IMR-90 (cell line): ENCODE measurements at regions not wholly inside any gene's neighbourhood (a gene's known extent, or its start where the extent isn't known, plus 50 kb on each side); places are given as distances from the start of the nearest gene placed in this dataset.
"Not testable (repeated sequence)": the region's sequence is repeated elsewhere in the genome, so short reads cannot be mapped to it uniquely, and the experiment has no call there.

Source experiments
- ATAC-seq: fragments of 200-7000 bp; cut with Tn5 transposase; 2 replicates; pipeline ENCODE4 v1.9.1; 2020; ENCODE audit warnings: low read depth, mild to moderate bottlenecking, moderate library complexity
- BruUV-seq: library from RNA; stranded (reverse); fragments of 400-500 nt; replicated peaks from 2 replicates; lab custom pipeline; 2021; lab: Mats Ljungman, UMichigan
- CTCF ChIA-PET: fragments of 300-600 bp; formaldehyde crosslinking; extraction: SDS; loops from one replicate; lab custom pipeline; 2021; ENCODE audit warnings: antibody characterized with exemption; lab: Yijun Ruan, JAX
- POLR2A ChIA-PET: fragments of 300-600 bp; sonication (Branson Sonifier 250); formaldehyde crosslinking; loops from one replicate; lab custom pipeline; 2022; ENCODE audit warnings: antibody characterized with exemption; ENCODE audit not compliant: unreplicated experiment; lab: Charles Lee
- DNase-seq: peaks from one replicate; pipeline ENCODE4 v3.0.0; 2013
- H2AFZ ChIP-seq: replicated peaks from 2 replicates; pipeline ENCODE3; 2013; ENCODE audit warnings: low read length, mild to moderate bottlenecking; ENCODE audit not compliant: poor library complexity
- H2AK5ac ChIP-seq: 2 replicates; pipeline ENCODE4 v1.6.1; 2013; ENCODE audit warnings: low read depth, low read length, inconsistent platforms
- H2AK9ac ChIP-seq: replicated peaks from 2 replicates; pipeline ENCODE3; 2013; ENCODE audit warnings: mild to moderate bottlenecking, low read depth, low read length, moderate library complexity; ENCODE audit not compliant: poor library complexity
- H2BK120ac ChIP-seq: 2 replicates; pipeline ENCODE4 v1.6.1; 2013; ENCODE audit warnings: low read depth, low read length, inconsistent platforms
- H2BK15ac ChIP-seq: 3 replicates; pipeline ENCODE4 v1.6.1; 2013; ENCODE audit warnings: low read depth, low read length, inconsistent platforms
- H2BK20ac ChIP-seq: 2 replicates; pipeline ENCODE4 v1.6.1; 2013; ENCODE audit warnings: low read depth, mild to moderate bottlenecking, inconsistent platforms, low read length, moderate library complexity
- H2BK5ac ChIP-seq: 2 replicates; pipeline ENCODE4 v1.6.1; 2013; ENCODE audit warnings: mild to moderate bottlenecking, low read depth, low read length, inconsistent platforms; ENCODE audit not compliant: poor library complexity, severe bottlenecking
- H3K14ac ChIP-seq: replicated peaks from 2 replicates; pipeline ENCODE4 v1.6.1; 2013; ENCODE audit warnings: low read depth, low read length, inconsistent platforms
- H3K18ac ChIP-seq: 2 replicates; pipeline ENCODE4 v1.6.1; 2013; ENCODE audit warnings: low read depth, low read length, control low read depth
- H3K23ac ChIP-seq: 2 replicates; pipeline ENCODE4 v1.6.1; 2013; ENCODE audit warnings: low read depth, low read length, inconsistent platforms
- H3K27ac ChIP-seq: 2 replicates; pipeline ENCODE4 v1.5.1; 2013; ENCODE audit warnings: mild to moderate bottlenecking, control low read depth, low read length; ENCODE audit not compliant: insufficient read depth
- H3K27me3 ChIP-seq: 2 replicates; pipeline ENCODE4 v1.6.1; 2013; ENCODE audit warnings: low read length; ENCODE audit not compliant: control insufficient read depth, insufficient read depth
- H3K36me3 ChIP-seq: 2 replicates; pipeline ENCODE4 v1.6.1; 2013; ENCODE audit warnings: low read length, mixed read lengths; ENCODE audit not compliant: control insufficient read depth, insufficient read depth
- H3K4ac ChIP-seq: 2 replicates; pipeline ENCODE4 v1.6.1; 2013; ENCODE audit warnings: low read depth, low read length, inconsistent platforms
- H3K4me1 ChIP-seq: 2 replicates; pipeline ENCODE4 v1.6.1; 2013; ENCODE audit warnings: low read length, mixed read lengths; ENCODE audit not compliant: control insufficient read depth, insufficient read depth
- H3K4me2 ChIP-seq: 2 replicates; pipeline ENCODE4 v1.6.1; 2013; ENCODE audit warnings: low read depth, mild to moderate bottlenecking, control low read depth, low read length, moderate library complexity
- H3K4me3 ChIP-seq: 2 replicates; pipeline ENCODE4 v1.5.1; 2013; ENCODE audit warnings: low read depth, mild to moderate bottlenecking, control low read depth, low read length, moderate library complexity; ENCODE audit not compliant: insufficient read depth
- H3K56ac ChIP-seq: 2 replicates; pipeline ENCODE4 v1.6.1; 2013; ENCODE audit warnings: low read length, inconsistent platforms; ENCODE audit not compliant: insufficient read depth; ENCODE audit errors: extremely low read depth
- H3K79me1 ChIP-seq, 2 experiments: 2 replicates each; pipeline ENCODE4 v1.6.1; 2013; ENCODE audit warnings: low read length in 2 of 2, inconsistent platforms in 1 of 2, low read depth in 1 of 2
- H3K9ac ChIP-seq: 2 replicates; pipeline ENCODE4 v1.6.1; 2013; ENCODE audit warnings: low read depth, low read length, control low read depth
- H3K9me1 ChIP-seq: 2 replicates; pipeline ENCODE4 v1.6.1; 2013; ENCODE audit warnings: low read length, inconsistent platforms; ENCODE audit not compliant: insufficient read depth
- H3K9me3 ChIP-seq: 2 replicates; pipeline ENCODE4 v1.6.1; 2013; ENCODE audit warnings: low read length; ENCODE audit not compliant: control insufficient read depth, insufficient read depth
- H4K20me1 ChIP-seq: 2 replicates; pipeline ENCODE4 v1.6.1; 2013; ENCODE audit warnings: low read length, inconsistent platforms; ENCODE audit not compliant: insufficient read depth
- H4K5ac ChIP-seq: 2 replicates; pipeline ENCODE4 v1.6.1; 2013; ENCODE audit warnings: mild to moderate bottlenecking, low read depth, low read length, control low read depth
- H4K8ac ChIP-seq, 2 experiments: 2 replicates each; pipeline ENCODE4 v1.6.1; 2013; ENCODE audit warnings: low read depth in 2 of 2, low read length in 2 of 2, control low read depth in 1 of 2, inconsistent platforms in 1 of 2
- H4K91ac ChIP-seq: 2 replicates; pipeline ENCODE4 v1.6.1; 2013; ENCODE audit warnings: low read depth, low read length, inconsistent platforms; ENCODE audit not compliant: insufficient read depth
- WGBS, 2 experiments: methylation state at CpG; one replicate each; pipeline versions ENCODE4 v1.1.5 to v1.1.7; 2013; ENCODE audit warnings: missing lambda C conversion rate in 2 of 2; ENCODE audit not compliant: insufficient read length in 1 of 2; ENCODE audit errors: extremely low coverage in 2 of 2; 5-methylcytosine and 5-hydroxymethylcytosine counted together
- dilution Hi-C: fragments of 300-500 bp; cut with HindIII; formaldehyde crosslinking; loops from one replicate; pipeline ENCODE4 v1.14.3; 2018; ENCODE audit warnings: low sequenced_read_pairs; ENCODE audit not compliant: unreplicated experiment
- in situ Hi-C: fragments of 300-500 bp; cut with MboI; formaldehyde crosslinking; loops from 3 replicates; pipeline ENCODE4 v1.14.3; 2019; ENCODE audit warnings: low sequenced_read_pairs, inconsistent platforms, mixed read lengths
- intact Hi-C: fragments of 100-400 bp; cut with micrococcal nuclease; formaldehyde crosslinking; loops from 2 replicates; pipeline ENCODE4 v1.10.0; 2022

DNA sequence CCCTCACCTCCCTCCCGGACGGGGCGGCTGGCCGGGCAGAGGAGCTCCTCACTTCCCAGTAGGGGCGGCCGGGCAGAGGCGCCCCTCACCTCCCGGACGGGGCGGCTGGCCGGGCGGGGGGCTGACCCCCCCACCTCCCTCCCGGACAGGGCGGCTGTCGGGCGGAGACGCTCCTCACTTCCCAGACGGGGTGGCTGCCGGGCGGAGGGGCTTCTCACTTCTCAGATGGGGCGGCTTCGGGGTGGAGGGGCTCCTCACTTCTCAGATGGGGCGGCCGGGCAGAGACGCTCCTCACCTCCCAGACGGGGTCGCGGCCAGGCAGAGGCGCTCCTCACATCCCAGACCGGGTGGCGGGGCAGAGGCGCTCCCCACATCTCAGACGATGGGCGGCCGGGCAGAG lies 106.3 kb upstream of the TSC22D1 start:
- ATAC-seq, H3K14ac ChIP-seq, H4K91ac ChIP-seq, H3K23ac ChIP-seq, H2AK5ac ChIP-seq, DNase-seq, H2BK120ac ChIP-seq, H3K9me1 ChIP-seq, H3K79me1 ChIP-seq, POLR2A ChIA-PET, H3K4me3 ChIP-seq, H4K20me1 ChIP-seq, H3K4me2 ChIP-seq, H3K4ac ChIP-seq, BruUV-seq, H3K9ac ChIP-seq, H3K27me3 ChIP-seq, H4K5ac ChIP-seq, in situ Hi-C loops, H2BK5ac ChIP-seq, H2AK9ac ChIP-seq, dilution Hi-C loops, H2AFZ ChIP-seq, H3K56ac ChIP-seq, CTCF ChIA-PET, intact Hi-C loops, H3K4me1 ChIP-seq, H3K27ac ChIP-seq, H3K9me3 ChIP-seq, H3K36me3 ChIP-seq, H4K8ac ChIP-seq, H2BK15ac ChIP-seq, H2BK20ac ChIP-seq, H3K18ac ChIP-seq: not testable (repeated sequence)
- no CpG with 5 or more reads among the region's 35 CpGs for WGBS, 2 experiments
